Urinary bladder (tissue), 3 donors: ENCODE measurements at regions not wholly inside any gene's neighbourhood (a gene's known extent, or its start where the extent isn't known, plus 50 kb on each side); places are given as distances from the start of the nearest gene placed in this dataset.
"Not testable (repeated sequence)": the region's sequence is repeated elsewhere in the genome, so short reads cannot be mapped to it uniquely, and the experiment has no call there.

Experiments used
- DNase-seq: peaks from one replicate; pipeline ENCODE4 v3.0.0-alpha.2; 2015; ENCODE audit errors: extremely low spot score
- H3K27ac ChIP-seq: one replicate; pipeline ENCODE4 v1.5.1; 2013; ENCODE audit warnings: low read depth, mild to moderate bottlenecking, moderate library complexity
- H3K36me3 ChIP-seq: one replicate; pipeline ENCODE4 v1.6.1; 2013; ENCODE audit warnings: mild to moderate bottlenecking, moderate library complexity; ENCODE audit not compliant: insufficient read depth
- H3K4me1 ChIP-seq: one replicate; pipeline ENCODE4 v1.6.1; 2013; ENCODE audit warnings: mild to moderate bottlenecking, moderate library complexity; ENCODE audit not compliant: insufficient read depth
- H3K4me3 ChIP-seq: one replicate; pipeline ENCODE4 v1.5.1; 2013; ENCODE audit warnings: low read depth, low read length
- WGBS: extraction: QIAGEN DNeasy Blood & Tissue Kit; methylation state at CpG from one replicate; pipeline ENCODE4 v1.1.7; 2013; 5-methylcytosine and 5-hydroxymethylcytosine counted together
- donor health status: healthy with polysubstance abuse.
- donor health status: healthy.

- DNase-seq = no peak
- Histone ChIP-seq H3K27ac (no peak overlapping the region), H3K4me1 (no peaks in the 10 kb centered on the region), H3K36me3 (no peaks in the 10 kb centered on the region), H3K4me3 (no peak overlapping the region)
- WGBS = 78% methylated on average over 6 of the region's 6 CpGs
Observed at GRCh38 chr1:233796146-233796783, 108.2 kb upstream of the SLC35F3 start.

DNA sequence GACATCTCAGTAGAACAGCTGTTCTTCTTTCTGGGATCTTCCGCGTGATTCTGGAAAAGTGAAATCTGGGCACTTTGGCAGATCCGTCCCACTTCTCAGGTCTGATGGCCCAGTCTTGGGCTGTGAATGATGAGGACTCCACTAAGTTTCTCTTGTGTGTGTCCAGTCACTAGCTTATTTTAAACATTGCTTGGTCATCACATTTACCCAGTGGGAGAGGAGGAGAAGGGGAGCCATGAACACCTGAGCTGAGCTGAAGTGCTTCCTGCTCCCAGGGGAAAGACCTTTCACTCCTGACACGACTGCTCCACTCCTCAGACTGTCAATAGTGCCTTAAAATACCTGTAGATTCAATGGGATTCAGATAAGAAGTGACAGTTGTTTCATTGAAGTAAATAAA is 101.9 kb upstream of the SLC35F3 start:
- Histone ChIP-seq H3K36me3 (no peaks in the 10 kb centered on the region), H3K4me1 (no peaks in the 10 kb centered on the region), H3K27ac (no peak overlapping the region), H3K4me3 (no peak overlapping the region)
- WGBS = 64% methylated on average over 4 of the region's 4 CpGs
- no peak for DNase-seq

DNA sequence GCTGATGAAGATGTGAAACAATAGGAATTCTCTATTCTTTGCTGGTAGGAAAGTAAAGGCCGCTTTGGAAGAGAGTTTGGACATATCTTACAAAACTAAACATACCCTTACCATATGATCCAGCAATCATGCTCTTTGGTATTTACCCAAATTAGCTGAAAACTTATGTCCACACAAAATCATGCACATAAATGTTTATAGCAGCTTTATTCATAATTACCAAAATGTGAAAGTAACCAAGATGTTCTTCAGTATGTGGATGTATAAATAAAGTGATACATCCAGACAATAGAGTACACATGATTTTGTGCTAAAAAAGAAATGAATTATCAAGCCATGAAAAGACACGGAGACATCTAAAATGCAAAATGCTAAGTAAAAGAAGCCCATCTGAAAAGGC is 98.7 kb upstream of the SLC35F3 start:
- Histone ChIP-seq H3K4me3 (no peak overlapping the region), H3K4me1 (no peaks in the 10 kb centered on the region), H3K36me3 (no peaks in the 10 kb centered on the region), H3K27ac (no peak overlapping the region)
- DNase-seq = no peak
- 86% methylated on average over 2 of the region's 2 CpGs for WGBS

- WGBS = 69% methylated on average over 1 of the region's 1 CpG
Observed at GRCh38 chr1:233815357-233815756, 89.1 kb upstream of the SLC35F3 start.

GRCh38 chr1:233815865-233816264 is 88.6 kb upstream of the SLC35F3 start:
- Histone ChIP-seq H3K36me3 (no peaks in the 10 kb centered on the region), H3K4me1 (no peaks in the 10 kb centered on the region), H3K27ac (no peak overlapping the region), H3K4me3 (no peak overlapping the region)
- DNase-seq = no peak
- 66% methylated on average over 3 of the region's 3 CpGs for WGBS

More at GRCh38 chr1:233815357-233815756, 89.1 kb upstream of the SLC35F3 start:
- DNase-seq = no peak
- Histone ChIP-seq H3K4me3 (no peak overlapping the region), H3K36me3 (no peaks in the 10 kb centered on the region), H3K4me1 (no peaks in the 10 kb centered on the region), H3K27ac (no peak overlapping the region)

- no peak for DNase-seq
- H3K27ac ChIP-seq = no peak overlapping the region
- H3K4me1 ChIP-seq = no peaks in the 10 kb centered on the region
- 66% methylated on average over 2 of the region's 2 CpGs for WGBS
- no peaks in the 10 kb centered on the region for H3K36me3 ChIP-seq
- H3K4me3 ChIP-seq = no peak overlapping the region
Observed at GRCh38 chr1:233816348-233816747, 88.1 kb upstream of the SLC35F3 start.

DNA sequence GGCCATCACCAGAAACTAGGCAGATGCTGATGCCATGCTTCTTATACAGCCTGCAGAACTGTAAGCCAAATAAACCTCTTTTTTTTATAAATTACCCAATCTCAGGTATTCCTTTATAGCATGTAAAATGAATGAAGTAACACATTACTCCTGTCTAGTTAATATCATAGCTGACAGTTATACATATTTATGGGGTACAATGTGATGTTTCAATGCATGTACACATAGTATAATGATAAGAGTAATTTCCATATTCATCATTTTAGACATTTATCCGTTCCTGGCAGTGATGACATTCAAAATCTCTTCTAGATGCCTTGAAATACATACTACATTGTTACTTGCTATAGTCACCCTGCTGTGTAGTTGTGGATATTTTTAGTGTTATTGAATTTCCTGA is 85.4 kb upstream of the SLC35F3 start:
- 34% methylated on average over 1 of the region's 1 CpG for WGBS
- no peaks in the 10 kb centered on the region for H3K4me1 ChIP-seq
- H3K36me3 ChIP-seq = no peaks in the 10 kb centered on the region
- H3K4me3 ChIP-seq = no peak overlapping the region
- no peak for DNase-seq
- no peak overlapping the region for H3K27ac ChIP-seq

DNA sequence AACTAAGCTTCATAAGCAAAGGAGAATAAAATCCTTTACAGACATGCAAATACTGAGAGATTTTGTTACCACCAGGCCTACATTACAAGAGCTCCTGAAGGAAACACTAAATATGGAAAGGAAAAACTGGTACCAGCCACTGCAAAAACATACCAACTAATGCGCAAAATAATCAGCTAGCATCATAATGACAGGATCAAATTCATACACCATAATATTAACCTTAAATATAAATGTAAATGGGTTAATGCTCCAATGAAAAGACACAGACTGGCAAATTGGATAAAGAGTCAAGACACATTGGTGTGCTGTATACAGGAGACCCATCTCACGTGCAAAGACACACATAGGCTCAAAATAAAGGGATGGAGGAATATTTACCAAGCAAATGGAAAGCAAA is 80.3 kb upstream of the SLC35F3 start:
- not testable (repeated sequence) for H3K4me3 ChIP-seq, H3K4me1 ChIP-seq, DNase-seq, H3K27ac ChIP-seq, H3K36me3 ChIP-seq
- 82% methylated on average over 2 of the region's 2 CpGs for WGBS

GRCh38 chr1:233827937-233828336 is 76.5 kb upstream of the SLC35F3 start:
- not testable (repeated sequence) for H3K27ac ChIP-seq, DNase-seq, H3K4me1 ChIP-seq, H3K4me3 ChIP-seq, H3K36me3 ChIP-seq
- WGBS = 77% methylated on average over 2 of the region's 2 CpGs

DNA sequence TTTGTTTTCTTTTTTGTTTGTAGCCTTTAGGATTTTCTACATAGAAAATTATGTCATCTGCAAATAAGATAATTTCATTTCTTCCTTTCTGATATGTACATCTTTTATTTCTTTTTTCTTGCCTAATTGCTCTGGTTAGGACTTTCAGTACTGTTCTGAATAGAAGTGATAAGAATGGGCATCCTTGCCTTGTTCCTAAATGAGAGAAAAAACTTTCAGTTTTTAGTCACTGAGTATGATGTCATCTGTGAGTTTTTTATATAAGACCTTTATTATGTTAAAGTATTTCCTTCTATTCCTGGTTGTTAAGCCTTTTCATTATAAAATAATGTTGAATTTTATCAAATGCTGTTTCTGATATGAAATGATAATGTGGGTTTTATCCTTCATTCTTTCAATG is 76.0 kb upstream of the SLC35F3 start:
- no peak overlapping the region for H3K27ac ChIP-seq
- no peak for DNase-seq
- no peak overlapping the region for H3K4me3 ChIP-seq
- H3K36me3 ChIP-seq = no peaks in the 10 kb centered on the region
- no peaks in the 10 kb centered on the region for H3K4me1 ChIP-seq

- no peak overlapping the region for H3K4me3 ChIP-seq
- no peaks in the 10 kb centered on the region for H3K36me3 ChIP-seq
- WGBS = 98% methylated on average over 2 of the region's 2 CpGs
- no peak overlapping the region for H3K27ac ChIP-seq
- DNase-seq = no peak
- no peaks in the 10 kb centered on the region for H3K4me1 ChIP-seq
Observed at GRCh38 chr1:233834609-233835008, 69.9 kb upstream of the SLC35F3 start.

GRCh38 chr1:233838207-233838606 is 66.3 kb upstream of the SLC35F3 start:
- H3K4me3 ChIP-seq, H3K4me1 ChIP-seq, H3K27ac ChIP-seq, DNase-seq, H3K36me3 ChIP-seq: not testable (repeated sequence)
- 95% methylated on average over 4 of the region's 4 CpGs for WGBS

DNA sequence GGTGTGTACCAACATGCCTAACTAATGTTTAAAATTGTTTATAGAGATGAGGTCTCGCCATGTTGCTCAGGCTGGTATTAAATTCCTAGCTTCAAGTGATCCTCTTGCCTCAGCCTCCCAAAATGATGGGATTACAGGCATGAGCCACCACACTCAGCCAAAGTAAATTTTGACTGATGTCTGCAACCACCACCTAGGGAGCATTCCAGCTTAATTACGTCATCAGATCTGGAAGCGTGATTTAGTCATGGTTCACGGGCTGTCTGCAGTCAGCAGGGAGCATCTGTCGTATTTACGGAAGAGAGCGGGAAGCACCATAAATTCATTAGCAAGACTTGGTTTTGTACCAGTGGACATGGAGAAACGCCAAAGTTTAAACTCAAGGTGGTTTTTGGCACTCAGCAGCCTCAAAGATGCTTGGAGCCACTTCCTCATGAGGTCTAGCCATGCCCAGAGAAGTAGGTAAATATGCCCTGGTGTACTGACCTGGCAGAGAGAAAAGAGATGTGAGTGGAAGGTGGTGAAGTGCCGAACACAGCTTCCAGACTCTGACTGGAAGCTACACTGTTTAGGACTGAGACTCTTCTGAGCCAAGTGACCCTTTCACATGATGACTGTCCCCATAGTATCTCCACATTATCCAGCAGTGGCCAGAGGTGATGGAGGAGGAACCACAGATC is 60.8 kb upstream of the SLC35F3 start:
- H3K4me1 ChIP-seq = no peaks in the 10 kb centered on the region
- H3K27ac ChIP-seq = no peak overlapping the region
- DNase-seq = no peak
- no peak overlapping the region for H3K4me3 ChIP-seq
- 50% methylated on average over 9 of the region's 9 CpGs for WGBS
- H3K36me3 ChIP-seq = no peaks in the 10 kb centered on the region

DNA sequence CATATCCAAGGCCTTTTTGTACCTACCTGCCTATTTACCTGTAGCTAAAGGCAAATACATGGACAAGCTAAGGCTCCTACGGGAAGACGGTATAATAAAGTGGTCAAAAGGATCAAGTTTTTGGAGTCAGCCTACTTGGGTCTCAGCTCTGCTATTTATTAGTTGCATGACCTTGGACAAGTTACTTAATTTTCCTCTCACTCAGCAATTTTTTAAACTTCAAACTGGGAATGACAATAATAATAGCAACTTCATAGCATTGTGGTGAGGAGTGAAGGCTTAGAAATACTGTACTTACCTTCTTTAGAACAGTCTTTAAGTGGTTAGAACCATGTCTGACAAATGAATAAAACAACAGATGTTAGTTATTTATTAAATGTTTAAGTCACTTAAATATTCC is 60.2 kb upstream of the SLC35F3 start:
- Histone ChIP-seq H3K27ac (no peak overlapping the region), H3K4me3 (no peak overlapping the region), H3K4me1 (no peaks in the 10 kb centered on the region), H3K36me3 (no peaks in the 10 kb centered on the region)
- 84% methylated on average over 2 of the region's 2 CpGs for WGBS
- DNase-seq = no peak
